ENCODE measurements at regions not wholly inside any gene's neighbourhood (a gene's known extent, or its start where the extent isn't known, plus 50 kb on each side); places are given as distances from the start of the nearest gene placed in this dataset.

- no peak for DNase-seq
Measured at GRCh38 chr4:163892417-163892816, 397.9 kb downstream of the TMA16 start.

GRCh38 chr4:163895378-163896005, 401.0 kb downstream of the TMA16 start:
- DNase-seq = no peak

GRCh38 chr4:163901319-163901718, 406.8 kb downstream of the TMA16 start:
- no peak for DNase-seq

- no peak for DNase-seq
Measured at GRCh38 chr4:163902417-163902816, 407.9 kb downstream of the TMA16 start.

- no peak for DNase-seq
Measured at GRCh38 chr4:163911891-163912290, 417.4 kb downstream of the TMA16 start.

GRCh38 chr4:163913571-163913970, 419.1 kb downstream of the TMA16 start:
- DNase-seq = no peak

- DNase-seq = no peak
Measured at GRCh38 chr4:163915896-163916295, 421.4 kb downstream of the TMA16 start.

GRCh38 chr4:163920426-163920825, 425.9 kb downstream of the TMA16 start:
- no peak for DNase-seq

GRCh38 chr4:163922302-163922701, 427.8 kb downstream of the TMA16 start:
- no peak for DNase-seq

GRCh38 chr4:163923092-163923491, 428.6 kb downstream of the TMA16 start:
- no peak for DNase-seq

- no peak for DNase-seq
Measured at GRCh38 chr4:163930086-163930485, 435.6 kb downstream of the TMA16 start.

GRCh38 chr4:163932504-163932903, 438.0 kb downstream of the TMA16 start:
- DNase-seq = no peak

GRCh38 chr4:163939597-163939996, 445.1 kb downstream of the TMA16 start:
- DNase-seq = no peak

- no peak for DNase-seq
Measured at GRCh38 chr4:163941221-163941905, 446.9 kb downstream of the TMA16 start.

GRCh38 chr4:163948920-163949455, 454.5 kb downstream of the TMA16 start:
- no peak for DNase-seq

GRCh38 chr4:163949976-163950601, 455.6 kb downstream of the TMA16 start:
- no peak for DNase-seq

- no peak for DNase-seq
Measured at GRCh38 chr4:163955288-163955687, 460.8 kb downstream of the TMA16 start.

- DNase-seq = no peak
Measured at GRCh38 chr4:163958751-163959150, 464.3 kb downstream of the TMA16 start.

- no peak for DNase-seq
Measured at GRCh38 chr4:163959932-163960331, 465.4 kb downstream of the TMA16 start.

- DNase-seq = no peak
Measured at GRCh38 chr4:163966612-163967011, 472.1 kb downstream of the TMA16 start.

GRCh38 chr4:163967263-163967662, 472.8 kb downstream of the TMA16 start:
- no peak for DNase-seq

GRCh38 chr4:163967710-163968109, 473.2 kb downstream of the TMA16 start:
- DNase-seq = no peak

GRCh38 chr4:163969291-163969690, 474.8 kb downstream of the TMA16 start:
- DNase-seq = no peak

- no peak for DNase-seq
Measured at GRCh38 chr4:163976588-163976987, 482.1 kb downstream of the TMA16 start.
